HK-2 (cell line): ENCODE measurements at regions not wholly inside any gene's neighbourhood (a gene's known extent, or its start where the extent isn't known, plus 50 kb on each side); places are given as distances from the start of the nearest gene placed in this dataset.
"Not testable (repeated sequence)": the region's sequence is repeated elsewhere in the genome, so short reads cannot be mapped to it uniquely, and the experiment has no call there.

Source experiments
- DNase-seq: peaks from one replicate; pipeline ENCODE4 v3.0.0-alpha.2; 2018; ENCODE audit not compliant: unreplicated experiment

DNA sequence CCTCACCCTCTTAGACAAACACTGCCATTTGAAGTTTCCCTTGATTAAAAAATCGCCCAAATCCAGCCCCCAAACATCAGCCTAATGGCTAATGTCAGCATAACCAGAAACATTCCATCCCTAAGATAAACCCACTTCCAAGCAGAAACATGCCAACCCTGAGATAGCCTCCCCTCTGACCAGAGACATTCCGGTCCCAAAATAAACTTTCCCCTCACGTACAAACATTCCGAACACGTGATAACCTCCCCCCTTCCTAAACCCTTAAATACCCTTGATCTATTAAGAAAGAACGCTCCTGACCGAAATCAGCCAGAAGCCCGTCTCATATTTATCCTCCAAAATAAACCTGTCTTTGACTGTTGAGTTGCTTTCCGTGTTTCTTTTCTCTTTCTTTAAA lies 237.2 kb downstream of the ASMT start:
- DNase-seq, result no peak

DNA sequence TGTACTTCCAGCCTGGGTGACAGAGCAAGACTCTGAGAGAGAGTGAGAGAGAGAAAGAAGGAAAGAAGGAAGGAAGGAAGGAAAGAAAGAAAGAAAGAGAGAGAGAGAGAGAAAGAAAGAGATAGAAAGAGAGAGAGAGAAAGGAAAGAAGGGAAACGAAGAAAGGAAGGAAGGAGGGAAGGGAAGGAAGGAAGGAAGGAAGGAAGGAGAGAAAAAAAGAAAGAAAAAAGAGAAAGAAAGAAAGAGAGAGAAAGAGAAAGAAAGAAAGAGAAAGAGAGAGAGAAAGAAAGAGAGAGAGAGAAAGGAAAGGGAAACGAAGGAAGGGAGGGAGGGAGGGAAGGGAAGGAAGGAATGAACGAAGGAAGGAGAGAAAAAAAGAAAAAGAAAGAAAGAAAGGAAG lies 238.6 kb downstream of the ASMT start:
- DNase-seq, result no peak

DNA sequence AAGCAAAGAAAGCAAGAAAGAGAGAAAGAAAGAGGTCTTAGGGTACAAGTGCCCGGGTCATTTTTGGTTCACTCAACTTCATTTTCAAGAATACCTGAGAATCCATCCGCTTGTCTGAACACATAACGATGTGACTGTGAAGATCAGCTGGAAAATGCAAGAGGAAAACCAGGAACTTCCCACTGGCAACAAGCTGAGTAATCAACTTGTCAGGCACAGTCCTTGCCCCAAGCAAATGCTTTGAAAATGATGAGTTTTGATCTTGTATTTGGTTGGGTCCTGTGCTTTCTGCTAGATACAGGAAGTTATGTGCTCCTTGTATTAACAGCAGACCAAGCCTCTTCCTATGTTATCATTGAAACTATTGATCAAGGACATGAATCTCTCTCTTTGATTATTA lies 239.1 kb downstream of the ASMT start:
- DNase-seq, result no peak

DNA sequence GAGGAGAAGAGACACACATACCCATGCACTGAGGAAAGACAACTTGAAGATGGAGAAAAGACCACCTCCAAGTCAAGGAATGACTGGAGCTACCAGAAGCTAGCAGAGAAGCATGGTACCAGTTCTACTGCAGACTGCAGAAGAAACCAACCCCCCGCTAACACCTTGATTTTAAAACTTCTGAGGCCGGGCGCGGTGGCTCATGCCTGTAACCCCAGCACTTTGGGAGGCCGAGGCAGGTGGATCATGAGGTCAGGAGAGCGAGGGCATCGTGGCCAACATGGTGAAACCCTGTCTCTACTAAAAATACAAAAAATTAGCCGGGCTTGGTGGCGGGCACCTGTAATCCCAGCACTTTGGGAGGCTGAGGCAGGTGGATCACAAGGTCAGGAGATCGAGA lies 240.0 kb downstream of the ASMT start:
- not testable (repeated sequence) for DNase-seq

DNA sequence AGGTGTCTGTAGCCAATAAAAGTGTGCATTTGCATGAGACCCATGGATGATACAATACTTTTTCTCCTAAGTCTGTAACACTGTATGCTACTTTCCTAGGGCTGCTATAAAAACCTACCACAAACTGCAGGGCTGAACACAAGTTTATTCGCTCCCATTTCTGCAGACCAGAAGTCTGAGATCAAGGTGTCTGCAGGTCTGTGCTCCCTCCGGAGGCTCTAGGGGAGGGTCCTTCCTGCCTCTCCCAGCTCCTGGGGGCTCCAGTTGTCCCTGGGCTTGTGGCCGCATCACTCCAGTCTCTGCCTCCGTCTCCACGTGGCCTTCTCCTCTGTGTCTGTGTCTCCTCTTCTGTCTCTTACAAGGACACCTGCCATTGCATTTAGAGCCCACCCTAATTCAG lies 244.4 kb downstream of the ASMT start:
- not testable (repeated sequence) for DNase-seq

DNA sequence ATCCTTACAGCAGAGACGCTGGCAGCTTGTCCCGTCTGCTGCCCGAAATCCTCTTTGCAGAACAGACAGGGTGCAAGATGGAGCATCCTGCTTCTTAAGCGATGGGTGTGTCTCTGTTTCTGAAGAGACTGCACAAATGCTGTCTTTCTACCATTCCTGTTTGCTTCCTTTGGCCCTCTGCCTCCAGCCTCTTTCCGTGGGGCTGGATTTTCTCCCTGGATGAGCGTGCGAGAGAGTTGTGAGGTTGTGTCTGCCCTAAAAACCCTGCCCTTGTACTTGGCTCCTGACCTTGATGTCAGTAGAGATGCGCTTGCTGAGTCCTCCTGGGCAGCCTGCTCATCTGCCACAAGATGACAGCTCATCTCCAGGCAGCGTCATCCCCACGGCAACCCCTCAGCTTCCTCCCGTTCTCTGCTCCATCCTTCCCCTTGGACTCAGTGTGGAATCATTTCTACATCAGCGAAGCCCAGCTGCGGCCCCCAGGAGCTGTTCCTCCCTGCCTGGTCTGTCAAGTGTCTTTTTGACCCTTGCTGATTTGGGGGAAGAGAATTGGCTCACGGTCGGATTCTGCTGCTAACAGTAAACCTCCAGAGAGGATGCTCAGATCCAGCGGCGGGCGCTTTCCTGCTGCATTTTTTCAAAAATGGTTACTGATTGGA lies 246.2 kb downstream of the ASMT start:
- DNase-seq, result no peak

DNA sequence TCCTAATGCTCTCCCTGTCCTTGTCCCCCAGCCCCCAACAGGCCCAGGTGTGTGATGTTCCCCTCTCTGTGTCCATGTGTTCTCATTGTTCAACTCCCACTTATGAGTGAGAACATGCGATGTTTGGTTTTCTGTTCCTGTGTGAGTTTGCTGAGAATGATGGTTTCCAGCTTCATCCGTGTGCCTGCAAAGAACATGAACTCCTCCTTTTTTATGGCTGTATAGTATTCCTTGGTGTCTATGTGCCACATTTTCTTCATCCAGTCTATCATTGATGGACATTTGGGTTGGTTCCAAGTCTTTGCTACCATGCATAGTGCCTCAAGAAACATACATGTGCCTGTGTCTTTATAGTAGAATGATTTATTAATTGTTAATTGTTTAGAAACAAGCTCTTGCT lies 249.1 kb downstream of the ASMT start:
- not testable (repeated sequence) for DNase-seq

DNA sequence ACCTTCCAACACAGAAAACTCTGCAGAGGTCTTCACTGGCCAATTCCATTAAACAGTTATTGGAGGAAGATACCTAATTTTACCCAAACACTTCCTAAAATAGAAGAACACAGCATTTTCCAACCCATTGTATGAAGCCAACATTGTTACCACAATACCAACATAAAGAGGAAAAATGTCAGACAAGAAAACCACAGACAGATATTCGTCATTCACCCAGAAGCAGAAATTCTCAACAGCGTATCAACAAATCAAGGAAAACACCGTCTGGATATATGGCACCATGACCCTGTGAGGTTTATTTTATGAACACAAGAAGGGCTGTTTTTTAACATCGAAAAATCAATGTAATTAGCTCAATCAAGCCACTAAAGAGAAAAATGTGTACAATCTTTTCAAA lies 255.6 kb downstream of the ASMT start:
- no peak for DNase-seq

DNA sequence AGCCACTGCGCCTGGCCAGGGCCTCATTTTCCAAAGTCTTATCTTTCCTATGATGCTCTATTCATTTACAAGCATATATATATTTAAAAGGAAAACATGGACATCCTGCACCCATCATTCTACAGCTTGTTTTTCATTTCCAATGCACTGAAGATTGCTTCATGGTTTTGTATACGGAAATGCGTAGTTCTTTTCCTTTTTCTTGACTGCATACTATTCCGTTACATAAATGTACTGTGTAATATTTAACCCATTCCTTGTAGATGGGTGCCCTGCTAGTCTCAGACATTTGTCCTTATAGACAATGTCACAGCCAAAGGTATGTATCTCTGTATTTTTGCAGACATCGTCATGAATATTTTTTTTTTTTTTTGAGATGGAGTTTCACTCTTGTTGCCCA lies 257.0 kb downstream of the ASMT start:
- DNase-seq, result no peak

DNA sequence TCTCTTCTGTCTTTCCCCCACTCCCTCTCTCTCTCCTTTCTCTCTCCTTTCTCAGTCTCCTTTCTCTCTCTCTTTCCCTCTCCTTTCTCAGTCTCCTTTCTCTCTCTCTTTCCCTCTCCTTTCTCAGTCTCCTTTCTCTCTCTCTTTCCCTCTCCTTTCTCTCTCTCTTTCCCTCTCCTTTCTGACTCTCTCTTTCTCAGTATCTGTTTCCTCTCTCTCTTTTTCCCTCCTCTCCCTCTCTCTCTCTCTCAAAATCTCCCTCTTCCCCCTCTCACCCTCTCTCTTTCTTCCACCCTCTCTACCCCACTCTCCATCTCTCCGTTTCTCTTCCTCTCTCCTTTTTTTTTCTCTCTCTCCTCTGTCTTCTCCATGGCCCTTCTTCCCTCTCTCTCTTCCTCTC lies 258.8 kb downstream of the ASMT start:
- DNase-seq, result no peak

DNA sequence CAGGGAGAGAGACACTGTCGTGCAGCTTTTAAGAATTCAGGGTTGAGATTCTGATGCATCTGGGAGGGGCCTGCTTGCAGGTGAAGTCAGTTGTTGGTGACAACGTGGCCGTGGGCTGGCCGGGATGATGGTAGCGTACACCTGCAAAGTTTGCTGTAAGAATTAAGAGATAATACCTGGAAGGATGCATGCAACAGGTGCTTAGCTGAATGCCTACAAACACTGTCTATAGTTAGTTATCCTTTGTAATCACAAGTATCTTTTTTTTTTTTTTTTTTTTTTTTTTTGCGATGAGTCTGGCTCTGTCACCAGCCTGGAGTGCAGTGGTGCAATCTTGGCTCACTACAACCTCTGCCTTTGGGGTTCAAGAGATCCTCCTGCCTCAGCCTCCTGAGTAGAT lies 259.6 kb downstream of the ASMT start:
- no peak for DNase-seq

DNA sequence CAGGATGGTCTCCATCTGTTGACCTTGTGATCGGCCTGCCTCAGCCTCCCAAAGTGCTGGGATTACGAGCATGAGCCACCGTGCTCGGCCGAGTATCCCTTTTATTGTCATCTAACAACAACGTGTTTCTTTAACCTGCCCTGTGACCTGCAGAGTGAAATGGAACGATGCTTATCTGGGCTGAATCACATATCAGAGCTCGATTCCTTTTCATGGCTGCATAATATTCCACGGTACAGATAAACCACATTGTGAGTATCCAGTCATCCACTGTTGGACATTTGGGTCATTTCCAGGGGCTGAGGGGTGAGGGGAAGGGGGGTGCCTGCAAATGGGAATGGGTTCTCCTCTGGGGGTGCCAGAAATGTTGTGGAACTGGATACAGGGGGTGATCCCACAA lies 260.0 kb downstream of the ASMT start:
- no peak for DNase-seq

DNA sequence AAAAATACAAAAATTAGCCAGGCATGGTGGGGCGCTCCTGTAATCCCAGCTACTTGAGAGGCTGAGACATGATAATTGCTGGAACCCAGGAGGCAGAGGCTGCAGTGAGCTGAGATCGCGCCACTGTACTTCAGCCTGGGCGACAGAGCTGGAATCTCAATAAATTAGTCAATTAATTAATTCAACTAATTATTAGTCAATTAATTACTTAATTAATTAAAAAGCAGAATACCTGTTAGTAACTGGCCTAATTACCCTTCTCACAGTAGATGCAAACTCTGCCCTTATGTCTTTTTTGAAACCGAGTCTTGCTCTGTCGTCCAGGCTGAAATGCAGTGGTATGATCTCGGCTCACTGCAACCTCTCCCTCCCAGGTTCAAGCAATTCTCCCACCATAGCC lies 261.2 kb downstream of the ASMT start:
- no peak for DNase-seq

DNA sequence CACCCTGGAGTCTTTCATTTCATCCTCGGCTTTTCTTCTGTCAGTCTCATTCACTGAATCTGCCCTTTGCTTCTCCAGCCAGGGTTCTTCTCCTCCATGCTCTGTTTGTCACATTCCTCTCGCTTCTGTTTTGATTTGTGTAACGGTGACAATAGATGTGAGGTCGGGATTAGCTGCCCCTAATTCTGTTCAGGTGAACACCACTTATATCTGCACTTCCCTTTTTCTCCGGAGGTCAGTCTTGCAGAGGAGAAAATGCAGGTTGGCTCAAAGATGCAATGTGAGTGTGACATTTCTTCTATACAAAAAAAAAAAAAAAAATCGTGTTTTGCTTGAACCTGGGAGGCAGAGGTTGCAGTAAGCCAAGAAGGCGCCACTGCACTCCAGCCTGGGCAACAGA lies 262.9 kb downstream of the ASMT start:
- no peak for DNase-seq

DNA sequence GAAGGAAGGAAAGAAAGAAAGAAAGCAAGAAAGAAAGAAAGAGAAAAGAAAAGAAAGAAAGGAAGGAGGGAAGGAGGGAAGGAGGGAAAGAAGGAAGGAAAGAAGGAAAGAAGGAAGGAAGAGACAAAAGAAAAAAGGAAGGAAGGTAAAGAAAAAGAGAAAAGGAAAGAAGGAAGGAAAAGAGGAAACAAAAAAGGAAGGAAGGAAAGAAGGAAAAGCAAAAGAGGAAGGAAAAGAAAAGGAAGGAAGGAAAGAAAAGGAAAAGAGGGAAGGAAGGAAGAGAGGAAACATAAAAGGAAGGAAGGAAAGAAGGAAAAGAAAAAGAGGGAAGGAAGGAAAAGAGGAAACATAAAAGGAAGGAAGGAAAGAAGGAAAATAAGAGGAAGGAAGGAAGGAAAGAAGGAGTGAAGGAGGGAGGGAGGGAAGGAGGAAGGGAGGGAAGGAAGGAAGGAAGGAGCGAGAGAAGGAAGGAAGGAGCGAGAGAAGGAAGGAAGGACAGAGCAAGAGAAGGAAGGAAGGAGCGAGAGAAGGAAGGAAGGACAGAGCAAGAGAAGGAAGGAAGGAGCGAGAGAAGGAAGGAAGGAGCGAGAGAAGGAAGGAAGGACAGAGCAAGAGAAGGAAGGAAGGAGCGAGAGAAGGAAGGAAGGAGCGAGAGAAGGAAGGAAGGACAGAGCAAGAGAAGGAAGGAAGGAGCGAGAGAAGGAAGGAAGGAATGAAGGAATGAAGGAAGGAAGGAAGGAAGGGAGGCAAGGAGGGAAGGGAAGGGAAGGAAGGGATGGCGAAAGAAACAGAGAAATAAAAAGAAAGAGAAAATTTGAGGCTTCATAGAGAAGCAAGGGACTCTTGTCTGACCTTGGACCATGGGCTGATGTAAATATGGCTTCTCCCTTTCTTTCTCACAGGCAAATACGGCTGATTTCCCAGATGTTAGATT lies 266.3 kb downstream of the ASMT start:
- DNase-seq, result not testable (repeated sequence)

DNA sequence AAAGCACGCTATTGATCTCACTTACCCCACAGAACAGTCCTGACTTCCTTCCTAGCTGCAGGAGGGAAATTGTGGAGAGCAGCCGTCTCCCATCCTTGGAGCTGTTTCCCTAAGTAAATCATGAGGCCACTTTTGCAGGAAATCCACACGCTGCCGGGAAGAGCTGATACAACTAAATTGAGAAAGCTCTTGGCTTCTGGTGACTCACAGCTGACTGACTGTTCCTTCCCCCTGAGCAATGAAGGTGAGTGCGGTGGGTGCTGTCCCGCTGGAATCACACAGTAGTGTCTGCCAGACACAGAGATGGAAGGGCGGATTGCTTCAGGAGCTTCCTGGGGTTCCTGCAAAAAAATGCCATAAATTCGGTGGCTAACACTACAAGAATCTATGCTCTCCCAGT lies 268.9 kb downstream of the ASMT start:
- DNase-seq, result peak; percentile 11

DNA sequence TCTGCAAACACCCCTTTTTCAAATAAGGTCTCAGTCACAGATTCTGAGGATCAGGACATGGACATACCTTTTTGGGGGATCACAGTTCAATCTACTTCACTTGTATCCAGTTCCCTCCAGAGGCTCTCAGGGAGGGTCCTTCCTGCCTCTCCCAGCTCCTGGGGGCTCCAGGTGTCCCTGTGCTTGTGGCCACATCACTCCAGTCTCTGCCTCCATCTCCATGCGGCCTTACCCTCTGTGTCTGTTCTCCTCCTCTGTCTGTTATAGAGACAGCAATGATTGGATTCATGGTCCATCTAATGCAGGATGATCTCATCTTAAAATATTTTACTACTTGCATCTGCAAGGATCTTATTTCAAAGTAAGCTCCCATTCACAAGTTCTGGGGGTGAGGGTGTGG lies 269.6 kb downstream of the ASMT start:
- DNase-seq, result no peak

DNA sequence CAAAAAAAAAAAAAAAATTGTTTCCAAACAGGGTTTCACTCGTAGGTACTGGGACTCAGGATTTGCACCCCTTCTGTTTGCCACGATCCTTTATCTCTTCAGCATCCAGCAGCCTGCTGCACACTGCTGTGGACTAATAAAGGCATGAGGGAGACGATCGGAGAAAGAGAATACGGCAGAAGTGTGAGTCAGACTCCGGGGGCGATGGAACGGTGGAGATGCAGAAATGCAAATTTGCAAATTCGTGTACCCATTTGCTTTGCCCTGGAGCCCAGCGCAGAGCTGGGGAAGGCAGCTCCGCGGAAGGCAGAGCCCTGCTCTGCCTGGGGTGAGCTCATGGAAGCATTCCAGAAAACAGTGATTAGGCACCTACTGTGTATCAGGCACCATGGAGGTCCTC lies 270.3 kb downstream of the ASMT start:
- DNase-seq, result no peak

DNA sequence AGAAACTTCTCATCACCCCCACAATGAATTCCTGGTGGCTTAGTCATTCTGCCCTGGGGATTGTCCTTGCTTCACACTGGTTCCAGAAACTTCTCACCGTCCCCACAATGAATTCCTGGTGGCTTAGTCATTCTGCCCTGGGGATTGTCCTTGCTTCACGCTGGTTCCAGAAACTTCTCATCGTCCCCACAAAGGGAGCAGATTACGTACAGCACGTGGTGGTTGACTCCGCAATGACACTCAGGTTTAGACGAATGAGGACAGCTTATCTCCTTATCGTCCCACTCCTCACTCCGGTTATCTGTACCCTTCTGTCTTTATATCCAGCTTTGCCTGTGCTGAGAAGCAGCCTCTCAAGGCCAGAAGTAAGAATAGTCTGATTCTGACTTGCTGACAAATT lies 273.4 kb downstream of the ASMT start:
- DNase-seq, result not testable (repeated sequence)

DNA sequence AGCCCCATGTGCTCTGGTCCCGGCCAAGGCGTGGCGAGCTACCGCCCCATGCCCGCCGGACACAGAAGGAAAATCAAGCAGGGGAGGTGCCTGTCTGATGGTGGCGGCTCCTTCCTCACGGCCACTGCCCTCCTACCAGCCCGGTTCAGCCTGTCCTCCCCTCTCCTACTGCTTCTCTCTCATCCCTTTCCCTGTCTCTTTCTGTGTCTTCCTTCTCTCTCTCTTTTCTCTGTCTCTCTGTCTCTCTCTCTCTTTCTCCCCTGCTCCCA lies 279.1 kb downstream of the ASMT start:
- DNase-seq, result no peak

DNA sequence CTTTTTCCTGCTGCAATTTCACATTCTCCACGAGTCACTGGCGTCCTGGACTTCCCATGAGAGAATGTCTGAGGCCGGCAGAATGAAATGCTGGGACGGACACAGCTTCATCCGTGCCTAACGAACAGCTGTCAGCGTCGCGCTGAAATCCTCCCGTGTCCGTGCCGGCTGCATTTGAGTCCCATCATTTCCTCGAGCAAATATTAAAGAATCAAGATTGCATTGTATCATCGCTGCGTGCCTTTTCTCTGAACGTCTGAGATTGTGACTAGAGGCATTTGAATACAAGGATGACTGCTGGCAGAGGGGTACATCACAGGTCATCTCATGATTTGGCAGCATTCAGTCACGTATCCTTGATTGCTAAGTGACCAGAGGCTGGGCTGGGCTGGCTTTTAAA lies 279.9 kb downstream of the ASMT start:
- no peak for DNase-seq

DNA sequence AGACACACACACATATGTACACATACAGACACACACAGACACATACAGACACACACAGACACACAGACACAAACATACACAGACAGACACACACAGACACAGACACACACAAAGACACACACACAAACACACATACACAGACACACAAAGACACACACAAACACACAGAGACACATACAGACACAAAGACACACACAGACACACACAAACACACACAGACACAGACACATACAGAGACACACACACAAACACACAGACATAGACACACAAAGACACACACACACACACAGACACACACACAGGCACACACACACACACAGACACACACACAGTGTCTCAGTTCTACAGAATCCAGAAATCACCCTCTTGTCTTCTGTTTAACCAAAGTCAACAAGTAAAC lies 280.7 kb downstream of the ASMT start:
- DNase-seq, result no peak

DNA sequence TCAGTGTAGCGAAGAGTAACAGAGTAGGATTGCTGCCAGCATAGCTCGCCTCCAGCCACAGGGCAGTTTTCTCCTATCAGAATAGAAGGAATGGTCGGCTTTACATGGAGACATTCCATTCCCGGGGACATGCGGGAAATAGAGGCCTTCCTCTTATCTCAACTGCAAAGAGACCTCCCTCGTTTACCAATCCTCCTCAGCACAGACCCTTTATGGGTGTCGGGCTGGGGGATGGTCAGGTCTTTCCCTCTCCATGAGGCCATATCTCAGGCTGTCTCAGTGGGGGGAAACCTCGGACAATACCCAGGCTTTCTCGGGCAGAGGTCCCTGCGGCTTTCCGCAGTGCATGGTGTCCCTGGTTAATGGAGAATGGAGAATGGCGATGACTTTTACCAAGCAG lies 285.0 kb downstream of the ASMT start:
- DNase-seq, result no peak

DNA sequence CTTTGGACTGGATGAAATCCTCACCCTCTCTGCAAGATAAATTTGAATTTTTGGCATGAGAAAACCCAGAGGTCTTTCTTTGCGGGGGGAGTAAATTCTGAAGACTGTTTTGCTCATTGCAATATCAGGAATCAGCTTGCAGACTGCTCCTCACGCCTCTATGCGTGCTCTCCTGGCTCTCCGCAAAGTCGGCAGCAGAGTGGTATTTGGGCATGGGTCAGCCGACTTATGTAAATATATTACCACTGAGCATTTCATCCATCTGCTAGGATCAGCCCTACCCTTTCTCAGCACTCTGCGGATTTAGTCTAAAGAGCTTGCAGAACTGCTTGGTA lies 288.0 kb downstream of the ASMT start:
- DNase-seq, result no peak
